ENCODE measurements at regions not wholly inside any gene's neighbourhood (a gene's known extent, or its start where the extent isn't known, plus 50 kb on each side); places are given as distances from the start of the nearest gene placed in this dataset.
"Not testable (repeated sequence)": the region's sequence is repeated elsewhere in the genome, so short reads cannot be mapped to it uniquely, and the experiment has no call there.

DNA sequence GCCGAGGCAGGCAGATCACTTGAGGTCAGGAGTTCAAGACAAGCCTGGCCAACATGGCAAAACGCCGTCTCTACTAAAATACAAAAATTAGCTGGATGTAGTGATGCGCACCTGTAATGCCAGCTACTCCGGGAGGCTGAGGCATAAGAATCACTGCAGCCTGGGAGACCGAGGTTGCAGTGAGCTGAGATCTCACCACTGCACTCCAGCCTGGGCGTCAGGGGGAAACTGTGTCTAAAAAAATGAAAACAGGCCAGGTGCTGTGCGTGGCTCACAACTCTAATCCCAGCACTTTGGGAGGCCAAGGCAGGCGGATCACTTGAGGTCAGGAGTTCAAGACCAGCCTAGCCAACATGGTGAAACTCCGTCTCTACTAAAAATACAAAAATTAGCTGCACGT lies 69.9 kb downstream of the C9orf50 start:
- not testable (repeated sequence) for H3K36me3 Mint-ChIP-seq, H3K9me3 Mint-ChIP-seq, DNase-seq, H3K4me1 Mint-ChIP-seq, H3K27ac Mint-ChIP-seq
- Mint-ChIP-seq H3K4me3 (peak overlapping the region in 2 of 5 donors; percentile 36 to 63), H3K27me3 (ENCODE audit: low read depth in 3 of 3) (peaks cover 4 to 16% (median 13%) of the 10 kb centered on the region in 3 donors)

DNA sequence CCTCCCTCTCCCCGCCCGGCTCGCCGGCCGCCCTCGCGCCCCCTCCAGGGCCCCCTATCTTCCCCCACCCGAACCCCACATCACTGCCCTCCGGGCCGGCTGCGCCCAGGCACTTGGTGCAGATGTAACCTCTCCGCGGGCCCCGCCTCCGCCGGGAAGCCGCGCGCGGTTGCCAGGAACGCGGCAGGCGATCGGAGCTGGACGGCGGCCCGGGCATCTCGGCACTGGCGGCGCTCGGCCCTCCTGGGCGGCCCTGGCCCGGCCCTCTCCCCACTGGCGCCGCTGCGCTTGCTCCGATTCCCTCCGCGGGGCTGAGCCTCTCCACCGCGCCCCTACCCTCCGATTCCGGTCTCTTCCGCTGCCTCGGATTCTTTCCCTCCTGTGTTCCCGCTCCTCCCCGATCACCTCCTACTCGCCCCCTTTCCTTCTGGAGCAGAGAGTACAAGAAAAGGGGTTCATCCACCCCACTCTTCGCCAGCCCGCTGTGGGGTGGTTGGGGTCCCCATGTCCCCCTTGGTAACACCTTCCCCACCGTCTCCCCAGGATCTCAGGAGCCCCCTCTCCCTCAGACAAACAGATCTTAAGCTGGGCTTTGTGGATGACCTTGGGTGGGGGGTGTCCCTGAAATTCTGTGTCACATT lies 70.6 kb downstream of the C9orf50 start:
- DNase-seq: no peak
- peaks cover 7 to 9% of the 10 kb centered on the region in 2 donors for H3K4me1 Mint-ChIP-seq
- no peaks in the 10 kb centered on the region for H3K36me3 Mint-ChIP-seq
- H3K4me3 Mint-ChIP-seq: peak overlapping the region in 3 of 5 donors; percentile 36 to 63 (median 56)
- peaks cover 6 to 16% (median 15%) of the 10 kb centered on the region in 3 donors for H3K27me3 Mint-ChIP-seq (ENCODE audit: low read depth in 3 of 3)
- H3K27ac Mint-ChIP-seq: no peak overlapping the region
- H3K9me3 Mint-ChIP-seq: no peaks in the 10 kb centered on the region

DNA sequence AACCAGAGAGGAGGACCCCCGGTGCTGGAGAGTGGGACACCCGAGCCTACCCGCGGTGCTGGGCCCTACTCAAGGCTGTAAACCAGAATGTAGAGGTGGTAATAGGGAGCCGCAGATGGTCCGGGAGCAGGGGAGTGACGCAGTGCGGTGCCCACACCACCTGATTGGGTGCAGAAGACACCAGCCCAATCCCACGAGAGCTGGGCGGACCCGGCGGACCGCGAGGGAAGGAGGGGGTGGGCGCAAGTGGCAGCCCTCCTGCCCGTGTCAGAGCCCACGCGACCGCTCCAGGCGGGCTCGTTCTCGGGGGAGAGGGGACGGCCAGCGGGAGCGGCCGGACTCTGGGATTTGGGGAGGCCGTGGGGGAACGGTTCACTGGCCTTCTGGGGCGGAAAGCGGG lies 71.2 kb downstream of the C9orf50 start:
- no peaks in the 10 kb centered on the region for H3K36me3 Mint-ChIP-seq
- H3K27ac Mint-ChIP-seq: no peak overlapping the region
- peaks cover 7 to 9% of the 10 kb centered on the region in 2 donors for H3K4me1 Mint-ChIP-seq
- DNase-seq: no peak
- peaks cover 6 to 18% (median 16%) of the 10 kb centered on the region in 3 donors for H3K27me3 Mint-ChIP-seq (ENCODE audit: low read depth in 3 of 3)
- H3K4me3 Mint-ChIP-seq: peak overlapping the region; percentile 21 to 75 (median 57)
- H3K9me3 Mint-ChIP-seq: no peaks in the 10 kb centered on the region

DNA sequence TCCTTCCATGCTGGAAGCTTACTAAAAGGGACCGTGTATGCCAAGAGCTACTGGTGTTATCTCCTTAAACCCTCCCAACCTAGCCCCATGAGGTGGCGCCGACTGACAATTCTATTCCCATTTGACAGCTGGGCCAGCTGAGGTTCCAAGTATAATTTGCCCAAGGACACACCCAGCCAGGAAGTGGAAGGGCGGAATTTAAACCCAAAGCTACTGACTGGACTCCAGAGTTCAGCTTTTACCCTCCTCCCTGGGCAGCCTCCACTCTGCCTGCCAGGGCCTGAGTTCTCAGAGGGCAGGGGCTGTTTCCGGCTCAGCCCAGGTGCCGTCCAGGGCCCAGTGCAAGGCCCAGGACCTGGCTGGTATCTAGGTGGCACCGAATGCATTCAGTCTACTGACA lies 71.8 kb downstream of the C9orf50 start:
- H3K36me3 Mint-ChIP-seq: no peaks in the 10 kb centered on the region

DNA sequence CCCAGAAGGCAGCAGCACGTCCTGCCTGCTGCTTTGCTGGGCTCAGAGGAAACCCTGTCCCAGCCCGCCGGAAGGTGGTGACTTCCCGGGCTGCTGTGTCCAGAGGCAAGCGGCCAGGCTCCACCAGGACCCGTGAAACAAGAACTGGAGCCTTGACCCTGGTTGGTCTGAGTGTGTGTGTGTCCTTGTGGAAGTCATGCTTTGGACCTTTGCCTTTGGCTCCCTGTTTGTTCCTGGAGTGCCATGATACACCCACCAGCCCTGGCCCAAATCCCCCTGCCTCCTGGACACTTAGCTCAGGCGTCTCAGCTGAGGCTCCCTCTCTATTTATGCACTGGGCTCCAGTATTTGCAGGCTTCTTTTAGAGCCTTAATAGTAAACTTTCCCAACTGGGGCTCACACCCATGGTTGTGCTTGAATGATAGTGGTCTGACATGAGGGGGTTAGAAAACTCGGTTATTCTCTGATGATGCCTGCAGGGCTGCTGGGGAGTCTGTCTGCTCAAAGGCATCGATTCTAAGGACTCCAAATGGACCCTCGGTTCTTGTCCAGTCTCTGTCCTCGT lies 72.2 kb downstream of the C9orf50 start:
- H3K9me3 Mint-ChIP-seq: no peaks in the 10 kb centered on the region
- H3K27me3 Mint-ChIP-seq (ENCODE audit: low read depth in 3 of 3): peaks cover 2 to 18% (median 16%) of the 10 kb centered on the region in 3 donors
- peaks cover 7 to 9% of the 10 kb centered on the region in 2 donors for H3K4me1 Mint-ChIP-seq
- H3K4me3 Mint-ChIP-seq: peak overlapping the region in 1 of 5 donors; percentile 27
- no peak for DNase-seq
- H3K36me3 Mint-ChIP-seq: no peaks in the 10 kb centered on the region
- H3K27ac Mint-ChIP-seq: no peak overlapping the region

More for the DNA sequence above, 71.8 kb downstream of the C9orf50 start:
- peaks cover 7 to 9% of the 10 kb centered on the region in 2 donors for H3K4me1 Mint-ChIP-seq
- no peak for DNase-seq
- peaks cover 4 to 18% (median 16%) of the 10 kb centered on the region in 3 donors for H3K27me3 Mint-ChIP-seq (ENCODE audit: low read depth in 3 of 3)
- no peaks in the 10 kb centered on the region for H3K9me3 Mint-ChIP-seq
- H3K27ac Mint-ChIP-seq: no peak overlapping the region
- H3K4me3 Mint-ChIP-seq: peak overlapping the region; percentile 21 to 75 (median 57)

DNA sequence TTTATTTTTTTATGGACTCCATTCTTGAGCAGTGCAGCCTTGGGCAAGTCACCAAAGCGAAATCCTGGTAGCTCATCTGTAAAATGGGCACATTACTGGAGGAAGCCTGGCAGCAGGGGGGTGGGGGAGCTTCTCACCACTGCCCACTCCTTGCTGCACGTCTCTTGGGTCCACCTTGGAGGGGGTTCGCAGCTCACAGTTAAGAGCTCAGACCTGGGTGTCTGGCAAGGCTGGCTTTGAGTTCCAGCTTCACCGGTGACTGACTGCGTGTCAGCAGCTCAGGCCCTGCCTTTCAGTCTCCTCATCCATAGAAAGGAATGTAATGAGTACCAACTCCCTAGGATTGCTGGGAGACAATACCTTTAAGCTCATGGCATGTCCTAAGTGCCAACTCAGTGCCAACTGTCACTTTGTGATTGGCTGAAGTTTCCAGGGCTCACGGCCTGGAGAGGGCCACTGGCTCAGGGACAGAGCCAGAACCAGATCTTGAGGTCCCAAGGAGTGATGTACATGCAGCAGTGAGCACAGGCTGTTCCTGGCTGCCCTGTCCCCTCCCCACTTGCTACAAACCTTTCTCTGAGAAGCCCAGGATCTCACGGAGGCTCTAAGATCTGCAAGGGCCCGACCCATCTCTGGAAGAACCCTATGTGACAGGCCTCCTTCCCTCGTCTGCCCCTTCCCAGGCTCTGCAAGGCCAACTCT lies 72.9 kb downstream of the C9orf50 start:
- Mint-ChIP-seq H3K36me3 (no peaks in the 10 kb centered on the region), H3K27ac (no peak overlapping the region), H3K4me3 (no peak overlapping the region), H3K9me3 (no peaks in the 10 kb centered on the region), H3K4me1 (peaks cover 7 to 9% of the 10 kb centered on the region in 2 donors), H3K27me3 (ENCODE audit: low read depth in 3 of 3) (peaks cover 2 to 18% (median 16%) of the 10 kb centered on the region in 3 donors)
- DNase-seq: no peak

DNA sequence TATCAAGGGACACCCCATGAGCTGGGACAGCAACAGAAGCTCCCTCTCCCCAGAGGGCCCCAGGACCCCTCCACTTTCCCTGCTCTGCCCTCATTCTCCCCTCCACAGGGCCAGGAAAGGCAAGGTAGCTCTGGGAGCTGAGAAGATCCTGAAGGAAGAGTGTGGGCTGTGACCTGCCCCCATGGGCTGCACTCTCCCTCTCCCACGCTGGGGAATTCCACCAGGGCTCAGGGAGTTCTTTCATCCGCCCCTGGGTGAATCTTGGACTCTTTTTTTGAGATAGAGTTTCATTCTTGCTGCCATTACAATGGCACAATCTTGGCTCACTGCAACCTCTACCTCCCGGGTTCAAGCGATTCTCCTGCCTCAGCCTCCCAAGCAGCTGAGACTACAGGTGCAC lies 73.8 kb downstream of the C9orf50 start:
- no peaks in the 10 kb centered on the region for H3K36me3 Mint-ChIP-seq
- no peak overlapping the region for H3K4me3 Mint-ChIP-seq
- H3K27me3 Mint-ChIP-seq (ENCODE audit: low read depth in 3 of 3): peaks cover 2 to 18% (median 17%) of the 10 kb centered on the region in 3 donors

DNA sequence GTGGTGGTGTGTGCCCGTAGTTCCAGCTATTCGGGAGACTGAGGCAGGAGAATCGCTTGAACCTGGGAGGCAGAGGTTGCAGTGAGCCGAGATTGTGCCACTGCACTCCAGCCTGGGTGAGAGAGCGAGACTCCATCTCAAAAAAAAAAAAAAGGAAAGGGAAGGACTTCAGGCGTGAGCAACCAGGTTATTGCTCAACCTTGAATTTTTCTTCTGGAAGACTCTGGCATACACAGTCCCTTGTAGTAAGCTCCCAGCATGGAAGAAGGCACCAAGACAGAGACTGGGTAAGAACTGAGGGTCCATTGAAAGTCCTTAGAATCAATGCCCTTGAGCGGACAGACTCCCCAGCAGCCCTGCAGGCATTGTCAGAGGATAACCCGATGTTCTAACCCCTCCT lies 75.0 kb downstream of the C9orf50 start:
- DNase-seq, H3K27ac Mint-ChIP-seq, H3K9me3 Mint-ChIP-seq, H3K36me3 Mint-ChIP-seq, H3K4me1 Mint-ChIP-seq, H3K4me3 Mint-ChIP-seq: not testable (repeated sequence)
- H3K27me3 Mint-ChIP-seq (ENCODE audit: low read depth in 3 of 3): peaks cover 2 to 18% (median 13%) of the 10 kb centered on the region in 3 donors

More for the DNA sequence above, 73.8 kb downstream of the C9orf50 start:
- no peak for DNase-seq
- H3K4me1 Mint-ChIP-seq: peaks cover 7 to 9% of the 10 kb centered on the region in 2 donors
- no peaks in the 10 kb centered on the region for H3K9me3 Mint-ChIP-seq
- no peak overlapping the region for H3K27ac Mint-ChIP-seq

DNA sequence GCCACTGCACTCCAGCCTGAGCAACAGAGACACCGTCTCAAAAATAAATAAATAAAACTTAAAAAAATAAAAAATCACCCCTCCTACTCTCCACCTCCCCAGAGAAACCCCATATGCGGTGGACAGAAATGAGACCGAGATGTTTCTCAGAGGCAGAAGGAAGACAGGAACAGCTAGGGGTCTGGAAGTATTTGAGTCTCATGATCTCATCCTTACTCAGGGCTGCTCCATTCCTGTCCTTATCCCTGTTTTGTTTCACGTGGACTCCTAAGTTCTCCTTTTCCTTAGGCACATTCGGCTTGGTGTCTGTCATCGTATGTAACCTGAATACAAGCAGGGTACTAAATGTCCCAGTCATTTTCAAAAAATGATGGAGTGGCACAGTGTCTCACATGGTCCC lies 76.1 kb downstream of the C9orf50 start:
- H3K27me3 Mint-ChIP-seq (ENCODE audit: low read depth in 3 of 3): peaks cover 4 to 13% (median 9%) of the 10 kb centered on the region in 3 donors

DNA sequence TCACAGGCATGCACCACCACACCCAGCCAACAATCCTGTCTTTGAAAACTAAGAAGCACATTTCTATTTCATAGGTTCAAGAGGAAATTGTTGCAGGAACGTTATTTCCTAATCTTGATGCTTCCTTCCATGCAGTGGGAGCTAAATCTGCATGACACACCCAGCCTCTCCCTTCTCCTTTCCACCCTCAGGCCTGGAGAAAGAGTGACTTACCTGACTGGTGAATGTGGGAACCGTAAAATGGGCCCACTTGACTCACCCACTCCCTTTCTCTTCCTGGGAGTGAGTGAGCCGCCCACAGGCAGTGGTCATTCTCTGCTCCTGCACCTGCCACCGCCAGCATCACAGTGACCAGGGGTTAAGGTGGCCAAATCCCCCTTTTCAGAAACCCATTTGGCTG lies 78.2 kb downstream of the C9orf50 start:
- Mint-ChIP-seq H3K9me3 (peaks cover 5 to 9% (median 9%) of the 10 kb centered on the region in 6 donors), H3K36me3 (peaks cover 0 to 3% (median 0%) of the 10 kb centered on the region in 3 donors), H3K27me3 (ENCODE audit: low read depth in 3 of 3) (peaks cover 3 to 5% (median 4%) of the 10 kb centered on the region in 3 donors), H3K27ac (no peak overlapping the region), H3K4me3 (no peak overlapping the region), H3K4me1 (no peaks in the 10 kb centered on the region)
- no peak for DNase-seq

More for the DNA sequence above, 76.1 kb downstream of the C9orf50 start:
- H3K9me3 Mint-ChIP-seq: peaks cover 0 to 1% (median 0%) of the 10 kb centered on the region in 6 donors
- no peak overlapping the region for H3K4me3 Mint-ChIP-seq
- no peak overlapping the region for H3K27ac Mint-ChIP-seq
- H3K4me1 Mint-ChIP-seq: peaks cover 3 to 9% of the 10 kb centered on the region in 2 donors
- H3K36me3 Mint-ChIP-seq: no peaks in the 10 kb centered on the region
- no peak for DNase-seq

DNA sequence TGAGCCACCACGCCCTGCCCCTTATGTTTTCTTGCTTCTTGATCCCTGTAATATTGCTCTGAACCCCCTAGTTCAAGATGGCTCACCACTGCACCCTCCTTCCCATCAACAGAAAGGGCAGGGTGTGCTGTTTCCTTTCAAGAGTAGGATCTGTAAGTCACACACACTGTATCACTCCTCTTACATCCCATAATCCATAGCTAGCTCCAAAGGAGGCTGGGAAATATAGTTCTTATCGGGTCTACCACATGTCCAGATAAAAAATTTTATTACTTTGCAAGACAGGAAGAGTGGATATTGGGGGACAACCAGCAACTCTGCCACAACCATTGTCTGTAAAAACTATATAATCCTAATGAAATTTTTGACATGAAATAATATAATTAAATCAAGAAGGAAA lies 79.6 kb downstream of the C9orf50 start:
- Mint-ChIP-seq H3K9me3 (peaks cover 5 to 9% (median 9%) of the 10 kb centered on the region in 6 donors), H3K4me1 (no peaks in the 10 kb centered on the region), H3K27ac (no peak overlapping the region), H3K4me3 (no peak overlapping the region), H3K27me3 (ENCODE audit: low read depth in 3 of 3) (peaks cover 3 to 5% (median 4%) of the 10 kb centered on the region in 3 donors), H3K36me3 (peaks cover 0 to 3% (median 0%) of the 10 kb centered on the region in 3 donors)
- DNase-seq: no peak

DNA sequence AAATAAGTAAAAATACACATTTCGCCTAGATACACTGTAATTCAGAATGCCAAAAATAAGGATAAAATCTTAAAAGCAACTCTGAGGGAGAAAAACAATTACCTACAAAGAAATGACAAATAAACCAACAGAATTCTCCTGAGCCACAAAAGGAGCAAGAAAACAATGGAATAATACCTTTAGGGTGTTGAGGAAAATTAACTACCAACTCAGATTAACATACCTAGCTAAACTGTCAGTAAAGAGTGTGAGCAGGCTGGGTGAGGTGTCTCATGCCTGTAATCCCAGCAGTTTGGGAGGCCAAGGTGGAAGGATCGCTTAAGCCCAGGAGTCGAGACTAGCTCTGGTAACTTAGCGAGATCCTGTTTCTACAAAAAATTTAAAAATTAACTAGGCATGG lies 81.5 kb downstream of the C9orf50 start:
- Mint-ChIP-seq H3K27ac (no peak overlapping the region), H3K4me1 (no peaks in the 10 kb centered on the region), H3K9me3 (peaks cover 5 to 9% (median 9%) of the 10 kb centered on the region in 6 donors), H3K36me3 (peaks cover 0 to 3% (median 0%) of the 10 kb centered on the region in 3 donors), H3K27me3 (ENCODE audit: low read depth in 3 of 3) (peaks cover 2 to 4% (median 3%) of the 10 kb centered on the region in 3 donors), H3K4me3 (no peak overlapping the region)
- DNase-seq: no peak

DNA sequence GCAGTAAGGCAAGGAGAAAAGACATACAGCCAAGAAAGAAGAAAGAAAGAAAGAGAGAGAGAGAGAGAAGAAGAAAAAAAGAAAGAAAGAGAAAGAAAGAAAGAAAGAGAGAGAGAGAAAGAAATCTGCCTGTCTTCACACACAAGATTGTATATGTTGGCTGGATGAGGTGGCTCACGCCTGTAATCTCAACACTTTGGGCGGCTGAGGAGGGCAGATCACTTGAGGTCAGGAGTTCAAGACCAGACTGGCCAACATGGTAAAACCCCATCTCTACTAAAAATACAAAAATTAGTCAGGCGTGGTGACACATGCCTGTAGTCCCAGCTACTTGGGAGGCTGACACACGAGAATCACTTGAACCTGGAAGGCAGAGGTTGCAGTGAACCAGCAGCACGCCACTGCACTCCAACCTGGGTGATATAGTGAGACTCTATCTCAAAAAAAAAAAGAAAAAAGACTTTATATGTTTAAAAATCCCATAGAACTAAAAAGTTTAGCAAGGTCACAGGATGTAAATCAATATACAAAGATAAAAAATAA lies 89.0 kb downstream of the C9orf50 start:
- not testable (repeated sequence) for H3K9me3 Mint-ChIP-seq; H3K27me3 Mint-ChIP-seq (ENCODE audit: low read depth in 3 of 3); H3K36me3 Mint-ChIP-seq; DNase-seq; H3K4me3 Mint-ChIP-seq; H3K27ac Mint-ChIP-seq; H3K4me1 Mint-ChIP-seq

DNA sequence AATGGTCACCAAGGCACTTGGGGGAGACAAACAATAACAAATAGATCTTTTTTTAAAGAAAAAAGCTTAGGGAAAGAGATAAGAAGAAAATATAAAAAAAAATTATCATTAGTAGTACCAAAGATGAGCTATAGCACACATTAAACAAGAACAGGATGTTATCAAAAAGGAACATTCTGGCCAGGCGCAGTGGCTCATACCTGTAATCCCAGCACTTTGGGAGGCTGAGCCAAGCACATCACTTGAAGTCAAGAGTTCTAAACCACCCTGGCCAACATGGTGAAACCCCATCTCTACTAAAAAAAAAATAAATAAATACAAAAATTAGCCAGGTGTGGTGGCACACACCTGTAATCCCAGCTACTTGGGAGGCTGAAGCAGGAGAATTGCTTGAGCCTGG lies 92.9 kb downstream of the C9orf50 start:
- DNase-seq, H3K27ac Mint-ChIP-seq, H3K9me3 Mint-ChIP-seq, H3K36me3 Mint-ChIP-seq, H3K4me3 Mint-ChIP-seq, H3K4me1 Mint-ChIP-seq: not testable (repeated sequence)
- H3K27me3 Mint-ChIP-seq (ENCODE audit: low read depth in 3 of 3): peaks cover 6 to 15% (median 9%) of the 10 kb centered on the region in 3 donors
